ENCODE measurements at regions not wholly inside any gene's neighbourhood (a gene's known extent, or its start where the extent isn't known, plus 50 kb on each side); places are given as distances from the start of the nearest gene placed in this dataset.

GRCh38 chr12:40431169-40431568 is 206.4 kb downstream of the LRRK2 start:
- TF ChIP-seq, protein P1, sequence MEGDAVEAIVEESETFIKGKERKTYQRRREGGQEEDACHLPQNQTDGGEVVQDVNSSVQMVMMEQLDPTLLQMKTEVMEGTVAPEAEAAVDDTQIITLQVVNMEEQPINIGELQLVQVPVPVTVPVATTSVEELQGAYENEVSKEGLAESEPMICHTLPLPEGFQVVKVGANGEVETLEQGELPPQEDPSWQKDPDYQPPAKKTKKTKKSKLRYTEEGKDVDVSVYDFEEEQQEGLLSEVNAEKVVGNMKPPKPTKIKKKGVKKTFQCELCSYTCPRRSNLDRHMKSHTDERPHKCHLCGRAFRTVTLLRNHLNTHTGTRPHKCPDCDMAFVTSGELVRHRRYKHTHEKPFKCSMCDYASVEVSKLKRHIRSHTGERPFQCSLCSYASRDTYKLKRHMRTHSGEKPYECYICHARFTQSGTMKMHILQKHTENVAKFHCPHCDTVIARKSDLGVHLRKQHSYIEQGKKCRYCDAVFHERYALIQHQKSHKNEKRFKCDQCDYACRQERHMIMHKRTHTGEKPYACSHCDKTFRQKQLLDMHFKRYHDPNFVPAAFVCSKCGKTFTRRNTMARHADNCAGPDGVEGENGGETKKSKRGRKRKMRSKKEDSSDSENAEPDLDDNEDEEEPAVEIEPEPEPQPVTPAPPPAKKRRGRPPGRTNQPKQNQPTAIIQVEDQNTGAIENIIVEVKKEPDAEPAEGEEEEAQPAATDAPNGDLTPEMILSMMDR (IDR thresholded peaks at IDR 0.05; ENCODE audit: low read depth, low read length, missing control alignments) = no peak
- Histone ChIP-seq H3K27ac (no peak overlapping the region), H3K4me3 (ENCODE audit: low read depth, low read length) (no peak overlapping the region), H3K27me3 (replicated peaks) (no peaks in the 10 kb centered on the region), H3K36me3 (replicated peaks) (no peaks in the 10 kb centered on the region)
- DNase-seq = no peak
- in situ Hi-C loops (cut with HindIII; ENCODE audit: low pct_ligation_motif_present, low sequenced_read_pairs) = no loop called here

DNA sequence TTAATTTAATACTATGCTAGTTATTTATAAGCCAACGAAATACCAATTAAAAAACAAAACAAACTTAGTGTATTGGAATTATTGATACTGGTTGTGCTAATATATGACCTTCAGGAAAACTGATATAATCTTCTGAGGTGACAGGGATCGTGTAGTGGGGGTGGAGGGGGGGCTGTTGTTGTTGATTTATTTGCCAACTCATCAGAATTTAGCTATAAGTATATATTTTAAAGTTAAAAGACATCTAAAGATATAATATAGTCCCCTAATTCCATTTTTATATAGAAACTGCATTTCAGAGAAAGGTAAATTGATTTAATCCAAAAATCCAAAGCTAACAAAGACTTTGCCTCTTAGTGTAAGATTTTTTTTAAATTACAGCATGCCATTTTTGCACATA is 210.5 kb downstream of the LRRK2 start:
- H3K36me3 ChIP-seq (replicated peaks) = no peaks in the 10 kb centered on the region
- H3K27me3 ChIP-seq (replicated peaks) = no peaks in the 10 kb centered on the region
- DNase-seq = no peak
- in situ Hi-C loops (cut with HindIII; ENCODE audit: low pct_ligation_motif_present, low sequenced_read_pairs) = no loop called here
- no peak overlapping the region for H3K27ac ChIP-seq
- H3K4me3 ChIP-seq (ENCODE audit: low read depth, low read length) = no peak overlapping the region
- TF ChIP-seq, protein P1 (IDR thresholded peaks at IDR 0.05; ENCODE audit: low read depth, low read length, missing control alignments) = no peak

GRCh38 chr12:40435951-40436350 is 211.2 kb downstream of the LRRK2 start:
- in situ Hi-C loops (cut with HindIII; ENCODE audit: low pct_ligation_motif_present, low sequenced_read_pairs) = no loop called here
- Histone ChIP-seq H3K4me3 (ENCODE audit: low read depth, low read length) (no peak overlapping the region), H3K36me3 (replicated peaks) (no peaks in the 10 kb centered on the region), H3K27ac (no peak overlapping the region), H3K27me3 (replicated peaks) (no peaks in the 10 kb centered on the region)
- no peak for DNase-seq
- TF ChIP-seq, protein P1 (IDR thresholded peaks at IDR 0.05; ENCODE audit: low read depth, low read length, missing control alignments) = no peak

- no peak overlapping the region for H3K27ac ChIP-seq
- TF ChIP-seq, protein P1 (IDR thresholded peaks at IDR 0.05; ENCODE audit: low read depth, low read length, missing control alignments) = no peak
- in situ Hi-C loops (cut with HindIII; ENCODE audit: low pct_ligation_motif_present, low sequenced_read_pairs) = no loop called here
- H3K4me3 ChIP-seq (ENCODE audit: low read depth, low read length) = no peak overlapping the region
- H3K27me3 ChIP-seq (replicated peaks) = no peaks in the 10 kb centered on the region
- no peaks in the 10 kb centered on the region for H3K36me3 ChIP-seq (replicated peaks)
- DNase-seq = no peak
Observed at GRCh38 chr12:40436564-40436963, 211.8 kb downstream of the LRRK2 start.

DNA sequence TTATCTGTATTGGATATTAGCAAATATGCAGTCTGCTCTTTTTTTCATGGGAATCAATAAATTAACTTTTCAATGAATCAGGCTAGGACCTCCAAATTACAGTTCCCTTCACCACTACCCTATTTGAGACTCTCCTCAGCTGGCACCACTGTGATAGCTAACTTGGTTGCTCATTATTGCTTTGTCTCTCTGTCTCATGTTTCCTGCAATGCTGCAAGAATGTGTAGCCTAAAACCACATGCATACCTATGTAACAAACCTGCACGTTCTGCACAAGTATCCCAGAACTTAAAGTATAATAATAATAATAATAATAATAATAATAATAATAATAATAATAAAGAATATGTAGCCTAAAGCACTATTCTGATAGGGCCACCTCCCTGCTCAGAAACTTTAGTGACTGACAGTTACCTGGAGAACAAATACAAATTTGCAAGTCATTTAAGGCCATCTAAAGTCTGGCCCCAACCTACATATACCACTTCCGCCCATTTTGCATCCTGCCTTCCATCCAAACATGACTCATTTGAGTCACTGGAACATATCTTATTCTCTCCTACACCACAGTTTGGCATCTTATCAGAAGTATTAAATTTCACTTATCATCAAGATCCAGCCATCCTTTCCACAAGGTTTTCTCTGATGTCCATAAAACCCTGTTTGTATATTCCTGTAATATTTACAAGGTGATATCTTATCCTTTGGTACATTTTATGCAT is 215.1 kb downstream of the LRRK2 start:
- no peak overlapping the region for H3K4me3 ChIP-seq (ENCODE audit: low read depth, low read length)
- H3K27me3 ChIP-seq (replicated peaks) = no peaks in the 10 kb centered on the region
- DNase-seq = no peak
- TF ChIP-seq, protein P1 (IDR thresholded peaks at IDR 0.05; ENCODE audit: low read depth, low read length, missing control alignments) = no peak
- H3K27ac ChIP-seq = no peak overlapping the region
- H3K36me3 ChIP-seq (replicated peaks) = no peaks in the 10 kb centered on the region
- in situ Hi-C loops (cut with HindIII; ENCODE audit: low pct_ligation_motif_present, low sequenced_read_pairs) = no loop called here

DNA sequence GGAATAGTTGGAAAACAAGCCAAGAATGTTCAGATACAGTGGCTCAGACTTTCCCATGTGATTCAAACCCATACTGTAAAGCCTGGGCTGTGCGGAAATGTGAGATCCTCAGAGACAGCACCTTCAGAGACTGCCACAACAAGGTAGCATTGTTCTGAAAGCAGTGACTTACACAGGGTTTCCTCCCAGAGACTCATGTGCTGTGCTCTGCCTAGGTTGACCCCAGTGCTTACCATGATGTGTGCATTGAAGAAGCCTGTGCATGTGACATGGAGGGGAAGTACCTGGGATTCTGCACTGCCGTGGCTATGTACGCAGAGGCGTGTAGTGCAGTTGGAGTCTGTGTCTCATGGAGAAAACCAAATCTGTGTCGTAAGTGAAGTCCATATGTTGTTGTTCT is 219.4 kb downstream of the LRRK2 start:
- in situ Hi-C loops (cut with HindIII; ENCODE audit: low pct_ligation_motif_present, low sequenced_read_pairs) = no loop called here
- DNase-seq = no peak
- TF ChIP-seq, protein P1 (IDR thresholded peaks at IDR 0.05; ENCODE audit: low read depth, low read length, missing control alignments) = no peak
- Histone ChIP-seq H3K36me3 (replicated peaks) (no peaks in the 10 kb centered on the region), H3K27ac (no peak overlapping the region), H3K4me3 (ENCODE audit: low read depth, low read length) (no peak overlapping the region), H3K27me3 (replicated peaks) (no peaks in the 10 kb centered on the region)

Data from brain microvascular endothelial cell (primary cell).